Activated naive CD8-positive, alpha-beta T cell treated with anti-CD3 and anti-CD28 coated beads, Interleukin-2, amount 50 U/mL, for 24 hours (primary cell): ENCODE measurements at regions not wholly inside any gene's neighbourhood (a gene's known extent, or its start where the extent isn't known, plus 50 kb on each side); places are given as distances from the start of the nearest gene placed in this dataset.
"Not testable (repeated sequence)": the region's sequence is repeated elsewhere in the genome, so short reads cannot be mapped to it uniquely, and the experiment has no call there.

Source experiments
- ATAC-seq: fragments of 150-1000 bp; cut with Tn5 transposase; one replicate; pipeline ENCODE4 v1.10.0; 2021
- DNase-seq: peaks from one replicate; pipeline ENCODE4 v3.0.0; 2021
- H3K27ac Mint-ChIP-seq: one replicate; pipeline ENCODE4 v1.8.0; 2021; ENCODE audit warnings: mild to moderate bottlenecking, mixed read lengths
- H3K27me3 Mint-ChIP-seq: one replicate; pipeline ENCODE4 v1.8.0; 2021; ENCODE audit warnings: mixed read lengths
- H3K36me3 Mint-ChIP-seq: one replicate; pipeline ENCODE4 v1.8.0; 2021; ENCODE audit warnings: low read depth, mixed read lengths
- H3K4me1 Mint-ChIP-seq: one replicate; pipeline ENCODE4 v1.8.0; 2021; ENCODE audit warnings: mixed read lengths
- H3K4me3 Mint-ChIP-seq: one replicate; pipeline ENCODE4 v1.8.0; 2021; ENCODE audit warnings: mild to moderate bottlenecking, moderate library complexity, mixed read lengths
- H3K9me3 Mint-ChIP-seq: one replicate; pipeline ENCODE4 v1.8.0; 2021; ENCODE audit warnings: mixed read lengths

DNA sequence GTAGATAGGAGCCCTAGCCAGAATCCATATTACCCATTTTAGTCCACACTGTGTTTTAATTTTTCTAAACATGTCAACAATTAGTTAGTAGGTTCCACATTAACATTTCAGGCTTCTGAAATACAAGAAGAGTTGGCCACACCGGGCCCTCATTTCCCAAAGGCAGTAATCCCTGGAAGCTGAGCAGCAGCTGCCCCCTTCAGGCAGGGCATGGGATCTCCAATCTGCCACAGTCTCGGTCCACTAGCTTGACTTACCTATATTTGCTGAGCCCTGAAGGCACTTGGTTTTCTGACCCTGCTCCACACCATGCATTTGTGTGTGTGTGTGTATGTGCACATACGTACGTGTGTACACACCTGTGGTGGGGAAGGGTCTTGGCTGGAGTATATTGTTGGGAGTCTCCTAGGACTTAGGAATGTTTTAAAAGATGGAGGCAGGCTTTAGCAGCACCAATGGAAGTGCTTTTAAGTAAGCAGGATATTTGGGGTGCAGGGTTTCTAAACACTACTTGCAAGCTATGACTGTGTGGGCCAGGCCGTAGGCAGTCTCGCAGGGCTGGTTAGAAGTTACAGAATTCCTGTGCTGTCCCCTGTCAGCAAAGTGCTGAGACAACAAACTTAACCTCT is 71.2 kb upstream of the SOX14 start:
- H3K36me3 Mint-ChIP-seq: no peaks in the 10 kb centered on the region
- H3K27ac Mint-ChIP-seq: no peak overlapping the region
- DNase-seq (no peak), ATAC-seq (no peak)
- H3K4me3 Mint-ChIP-seq: no peak overlapping the region
- H3K27me3 Mint-ChIP-seq: peaks cover 3% of the 10 kb centered on the region
- H3K4me1 Mint-ChIP-seq: no peaks in the 10 kb centered on the region
- peaks cover 4% of the 10 kb centered on the region for H3K9me3 Mint-ChIP-seq

GRCh38 chr3:137693791-137694190 is 70.3 kb upstream of the SOX14 start:
- Mint-ChIP-seq H3K36me3 (no peaks in the 10 kb centered on the region), H3K27me3 (peaks cover 3% of the 10 kb centered on the region), H3K4me3 (no peak overlapping the region), H3K27ac (no peak overlapping the region), H3K9me3 (peaks cover 4% of the 10 kb centered on the region), H3K4me1 (no peaks in the 10 kb centered on the region)
- ATAC-seq: no peak
- no peak for DNase-seq

- no peak overlapping the region for H3K4me3 Mint-ChIP-seq
- H3K27ac Mint-ChIP-seq: no peak overlapping the region
- H3K36me3 Mint-ChIP-seq: no peaks in the 10 kb centered on the region
- peaks cover 7% of the 10 kb centered on the region for H3K9me3 Mint-ChIP-seq
- peaks cover 3% of the 10 kb centered on the region for H3K27me3 Mint-ChIP-seq
- H3K4me1 Mint-ChIP-seq: no peaks in the 10 kb centered on the region
- no peak for ATAC-seq
- DNase-seq: no peak
These were observed 69.3 kb upstream of the SOX14 start for GRCh38 chr3:137694836-137695235.

DNA sequence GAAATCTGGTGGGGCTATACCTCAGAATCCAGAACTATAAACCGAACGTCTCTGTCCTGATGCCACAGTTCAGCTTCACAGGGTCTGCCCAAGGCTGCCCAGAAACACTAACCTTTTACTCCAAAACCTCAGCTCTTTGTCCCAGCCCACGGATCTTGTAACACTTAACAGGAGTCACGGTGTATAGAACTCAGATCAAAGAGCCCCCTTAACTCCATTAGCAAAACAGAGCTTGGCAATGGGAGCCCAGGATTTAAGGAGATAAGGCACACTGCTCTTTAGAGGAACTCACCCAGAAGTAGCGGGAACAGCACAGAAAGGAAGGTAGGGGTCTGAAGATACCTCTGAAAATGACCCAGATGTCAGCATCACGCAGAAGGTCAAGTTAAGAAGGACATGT is 68.8 kb upstream of the SOX14 start:
- ATAC-seq: no peak
- no peak overlapping the region for H3K27ac Mint-ChIP-seq
- DNase-seq: no peak
- no peaks in the 10 kb centered on the region for H3K4me1 Mint-ChIP-seq
- no peak overlapping the region for H3K4me3 Mint-ChIP-seq
- no peaks in the 10 kb centered on the region for H3K36me3 Mint-ChIP-seq
- H3K9me3 Mint-ChIP-seq: peaks cover 7% of the 10 kb centered on the region
- H3K27me3 Mint-ChIP-seq: peaks cover 3% of the 10 kb centered on the region

DNA sequence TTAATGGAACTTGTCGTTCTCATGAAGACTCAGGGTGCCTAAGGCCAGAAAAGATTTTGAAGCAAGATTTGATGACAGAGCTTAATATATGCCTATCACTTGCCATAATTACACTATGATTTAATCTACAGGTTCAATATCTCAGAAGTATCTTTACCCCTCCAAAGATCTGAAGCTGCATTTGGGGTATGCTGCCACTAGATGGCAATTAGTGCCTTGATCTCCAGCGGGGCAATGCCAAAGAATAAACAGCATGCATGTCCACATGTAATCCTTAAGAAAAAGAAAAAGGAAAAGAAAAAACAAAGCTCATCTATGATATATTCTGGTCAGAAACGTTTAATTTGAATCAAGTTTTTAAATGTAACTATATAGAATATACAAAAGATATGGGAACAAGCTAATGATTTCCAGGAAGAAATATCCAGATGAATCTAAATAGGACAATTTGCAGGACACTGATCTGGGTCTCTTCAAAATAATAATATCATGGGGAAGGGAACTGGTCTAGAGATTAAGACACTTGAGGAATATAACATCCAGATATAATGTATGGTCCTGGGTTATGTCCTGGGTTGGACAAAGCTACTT is 55.0 kb upstream of the SOX14 start:
- no peak for ATAC-seq
- H3K36me3 Mint-ChIP-seq: no peaks in the 10 kb centered on the region
- DNase-seq: no peak
- H3K4me1 Mint-ChIP-seq: no peaks in the 10 kb centered on the region
- peaks cover 13% of the 10 kb centered on the region for H3K9me3 Mint-ChIP-seq
- no peak overlapping the region for H3K4me3 Mint-ChIP-seq
- H3K27me3 Mint-ChIP-seq: no peaks in the 10 kb centered on the region
- H3K27ac Mint-ChIP-seq: no peak overlapping the region

- not testable (repeated sequence) for H3K36me3 Mint-ChIP-seq, H3K4me3 Mint-ChIP-seq, DNase-seq, ATAC-seq, H3K27ac Mint-ChIP-seq, H3K4me1 Mint-ChIP-seq, H3K27me3 Mint-ChIP-seq
- H3K9me3 Mint-ChIP-seq: peaks cover 17% of the 10 kb centered on the region
These were observed 50.1 kb upstream of the SOX14 start for GRCh38 chr3:137713965-137714364.
